Activated CD4-positive, alpha-beta T cell treated with anti-CD3 and anti-CD28 coated beads, Interleukin-2, amount 50 U/mL, for 48 hours (primary cell): ENCODE measurements at regions not wholly inside any gene's neighbourhood (a gene's known extent, or its start where the extent isn't known, plus 50 kb on each side); places are given as distances from the start of the nearest gene placed in this dataset.
A peak's percentile ranks its signal among the peaks of the same experiment; 100 is the strongest.
"Not testable (repeated sequence)": the region's sequence is repeated elsewhere in the genome, so short reads cannot be mapped to it uniquely, and the experiment has no call there.

Experiments
- DNase-seq, 2 experiments: peaks; one replicate each; pipeline ENCODE4 v3.0.0-alpha.2; 2020

GRCh38 chr12:68387338-68387737, 55.2 kb upstream of the MDM1 start:
- DNase-seq: no peak

- no peak for DNase-seq
Observed at GRCh38 chr12:68389305-68389704, 57.1 kb upstream of the MDM1 start.

GRCh38 chr12:68391937-68392336, 59.8 kb upstream of the MDM1 start:
- no peak for DNase-seq

GRCh38 chr12:68392376-68392775, 60.2 kb upstream of the MDM1 start:
- no peak for DNase-seq

GRCh38 chr12:68393417-68393816, 61.3 kb upstream of the MDM1 start:
- DNase-seq: no peak

- no peak for DNase-seq
Observed at GRCh38 chr12:68397566-68398158, 65.5 kb upstream of the MDM1 start.

GRCh38 chr12:68398689-68399088, 66.5 kb upstream of the MDM1 start:
- DNase-seq: not testable (repeated sequence)

GRCh38 chr12:68400226-68400829, 68.2 kb upstream of the MDM1 start:
- no peak for DNase-seq

GRCh38 chr12:68402422-68402821, 70.3 kb upstream of the MDM1 start:
- no peak for DNase-seq

- DNase-seq: no peak
Observed at GRCh38 chr12:68403296-68403695, 71.1 kb upstream of the MDM1 start.

GRCh38 chr12:68403711-68404110, 71.5 kb upstream of the MDM1 start:
- DNase-seq: no peak

- no peak for DNase-seq
Observed at GRCh38 chr12:68405343-68405781, 73.2 kb upstream of the MDM1 start.

GRCh38 chr12:68406134-68406576, 74.0 kb upstream of the MDM1 start:
- DNase-seq: no peak

- DNase-seq: no peak
Observed at GRCh38 chr12:68406911-68407310, 74.7 kb upstream of the MDM1 start.

- no peak for DNase-seq
Observed at GRCh38 chr12:68410018-68410660, 78.0 kb upstream of the MDM1 start.

- DNase-seq: no peak
Observed at GRCh38 chr12:68411371-68411770, 79.2 kb upstream of the MDM1 start.

GRCh38 chr12:68414988-68415387, 82.8 kb upstream of the MDM1 start:
- DNase-seq: no peak

- no peak for DNase-seq
Observed at GRCh38 chr12:68416350-68416749, 84.2 kb upstream of the MDM1 start.

GRCh38 chr12:68416826-68417225, 84.7 kb upstream of the MDM1 start:
- DNase-seq: no peak

- no peak for DNase-seq
Observed at GRCh38 chr12:68418137-68418460, 85.9 kb upstream of the MDM1 start.

- DNase-seq: peak; percentile 5 to 25
Observed at GRCh38 chr12:68420225-68421010, 88.3 kb upstream of the MDM1 start.

GRCh38 chr12:68422159-68422558, 90.0 kb upstream of the MDM1 start:
- no peak for DNase-seq

- DNase-seq: no peak
Observed at GRCh38 chr12:68422956-68423574, 90.9 kb upstream of the MDM1 start.
